Activated naive CD8-positive, alpha-beta T cell treated with anti-CD3 and anti-CD28 coated beads for 36 hours (primary cell): ENCODE measurements at regions not wholly inside any gene's neighbourhood (a gene's known extent, or its start where the extent isn't known, plus 50 kb on each side); places are given as distances from the start of the nearest gene placed in this dataset.
"Not testable (repeated sequence)": the region's sequence is repeated elsewhere in the genome, so short reads cannot be mapped to it uniquely, and the experiment has no call there.

Source experiments
- DNase-seq: peaks from one replicate; pipeline ENCODE4 v3.0.0; 2021
- H3K27ac Mint-ChIP-seq: one replicate; pipeline ENCODE4 v1.8.0; 2022; ENCODE audit warnings: mild to moderate bottlenecking, moderate library complexity, mixed read lengths
- H3K27me3 Mint-ChIP-seq: one replicate; pipeline ENCODE4 v1.8.0; 2022; ENCODE audit warnings: mild to moderate bottlenecking, mixed read lengths
- H3K36me3 Mint-ChIP-seq: one replicate; pipeline ENCODE4 v1.8.0; 2021; ENCODE audit warnings: mild to moderate bottlenecking, mixed read lengths
- H3K4me1 Mint-ChIP-seq: one replicate; pipeline ENCODE4 v1.8.0; 2021; ENCODE audit warnings: mixed read lengths
- H3K4me3 Mint-ChIP-seq: one replicate; pipeline ENCODE4 v1.8.0; 2022; ENCODE audit warnings: mild to moderate bottlenecking, moderate library complexity, mixed read lengths
- H3K9me3 Mint-ChIP-seq: one replicate; pipeline ENCODE4 v1.8.0; 2022; ENCODE audit warnings: mixed read lengths

DNA sequence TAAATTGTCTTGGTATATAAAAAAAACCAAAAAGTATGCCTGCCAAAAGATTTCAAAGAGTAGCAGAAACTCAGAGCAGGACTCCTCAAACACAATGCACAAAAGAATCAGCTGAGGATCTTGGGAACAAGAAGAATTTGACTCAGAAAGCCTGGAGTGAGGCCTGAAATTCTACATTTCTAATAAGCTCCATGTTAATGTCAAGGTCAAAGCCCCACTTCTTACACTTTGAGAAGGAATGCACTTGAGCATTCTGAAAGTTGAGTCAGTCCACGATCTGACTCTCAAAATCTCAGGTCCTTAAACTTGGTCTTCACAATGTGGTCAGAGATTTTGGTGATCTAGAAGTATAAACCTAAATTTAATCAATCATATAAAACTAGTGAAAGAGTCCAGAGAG, 910.0 kb upstream of the GBE1 start:
- Mint-ChIP-seq H3K4me3 (no peak overlapping the region), H3K27ac (no peak overlapping the region), H3K27me3 (no peaks in the 10 kb centered on the region), H3K9me3 (peaks cover 6% of the 10 kb centered on the region), H3K36me3 (no peaks in the 10 kb centered on the region), H3K4me1 (no peaks in the 10 kb centered on the region)
- no peak for DNase-seq

DNA sequence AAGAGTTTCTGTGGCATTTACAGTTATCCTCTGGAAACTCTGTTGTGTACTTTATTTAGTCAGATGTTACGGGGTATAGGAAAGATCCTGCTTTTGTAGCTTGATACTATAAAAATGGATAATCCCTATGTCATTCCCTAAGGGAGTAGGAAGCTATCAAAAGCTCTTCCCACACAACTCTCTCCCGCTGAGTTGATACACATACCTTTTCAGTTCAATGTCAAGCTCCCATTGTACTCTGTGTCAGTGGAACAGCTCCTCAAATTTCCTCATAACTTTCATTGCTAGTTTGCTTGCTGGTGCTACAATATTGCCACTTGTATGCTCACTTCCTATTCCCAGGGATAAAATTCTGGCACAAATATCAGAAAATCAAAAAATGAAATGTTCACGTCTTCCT, 893.3 kb upstream of the GBE1 start:
- H3K4me3 Mint-ChIP-seq, result no peak overlapping the region
- H3K27me3 Mint-ChIP-seq, result no peaks in the 10 kb centered on the region
- H3K4me1 Mint-ChIP-seq, result no peaks in the 10 kb centered on the region
- no peak for DNase-seq
- no peak overlapping the region for H3K27ac Mint-ChIP-seq
- H3K9me3 Mint-ChIP-seq, result no peaks in the 10 kb centered on the region
- H3K36me3 Mint-ChIP-seq, result no peaks in the 10 kb centered on the region

DNA sequence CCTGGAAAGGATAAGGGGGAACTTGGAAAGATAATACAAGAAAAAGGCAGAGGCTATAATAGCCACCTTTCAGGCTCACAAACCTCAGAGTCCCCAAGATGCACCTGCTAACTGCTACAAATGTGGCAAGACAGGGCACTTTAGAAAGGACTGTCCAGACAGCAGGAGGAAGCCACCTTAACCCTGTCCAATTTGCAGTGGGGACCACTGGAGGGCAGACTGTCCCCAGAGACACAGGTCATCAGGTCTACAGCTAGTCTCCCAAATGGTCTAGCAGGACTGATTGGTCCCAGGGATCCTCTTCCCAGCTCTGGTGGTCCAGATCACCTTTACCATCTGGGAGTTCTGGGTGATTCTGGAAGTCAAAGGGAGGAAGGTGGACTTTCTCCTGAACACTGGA, 882.5 kb upstream of the GBE1 start:
- H3K36me3 Mint-ChIP-seq, result no peaks in the 10 kb centered on the region
- no peaks in the 10 kb centered on the region for H3K27me3 Mint-ChIP-seq
- H3K27ac Mint-ChIP-seq, result no peak overlapping the region
- no peaks in the 10 kb centered on the region for H3K4me1 Mint-ChIP-seq
- no peak for DNase-seq
- peaks cover 4% of the 10 kb centered on the region for H3K9me3 Mint-ChIP-seq
- H3K4me3 Mint-ChIP-seq, result no peak overlapping the region

DNA sequence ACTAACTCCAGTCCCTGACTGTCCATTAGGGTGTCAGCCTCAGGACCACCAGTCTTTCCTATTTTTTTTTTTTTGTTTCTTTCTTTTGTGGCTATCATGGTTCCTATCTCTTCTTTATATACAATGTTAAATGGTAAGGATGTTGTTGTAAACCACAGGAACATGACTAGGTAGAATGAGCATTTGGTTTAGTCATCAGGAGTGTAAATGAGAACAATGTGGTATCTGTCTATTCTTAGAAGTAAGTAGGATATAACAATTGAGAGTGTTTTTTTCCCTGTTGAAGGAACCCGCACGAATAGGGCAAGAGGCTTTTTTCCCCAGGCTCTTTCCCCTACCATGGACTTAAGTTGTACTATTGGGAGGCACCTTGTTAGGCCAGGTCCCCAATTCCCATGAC, 880.3 kb upstream of the GBE1 start:
- no peaks in the 10 kb centered on the region for H3K27me3 Mint-ChIP-seq
- no peak overlapping the region for H3K27ac Mint-ChIP-seq
- no peak for DNase-seq
- no peak overlapping the region for H3K4me3 Mint-ChIP-seq
- H3K9me3 Mint-ChIP-seq, result peaks cover 4% of the 10 kb centered on the region
- no peaks in the 10 kb centered on the region for H3K4me1 Mint-ChIP-seq
- no peaks in the 10 kb centered on the region for H3K36me3 Mint-ChIP-seq

DNA sequence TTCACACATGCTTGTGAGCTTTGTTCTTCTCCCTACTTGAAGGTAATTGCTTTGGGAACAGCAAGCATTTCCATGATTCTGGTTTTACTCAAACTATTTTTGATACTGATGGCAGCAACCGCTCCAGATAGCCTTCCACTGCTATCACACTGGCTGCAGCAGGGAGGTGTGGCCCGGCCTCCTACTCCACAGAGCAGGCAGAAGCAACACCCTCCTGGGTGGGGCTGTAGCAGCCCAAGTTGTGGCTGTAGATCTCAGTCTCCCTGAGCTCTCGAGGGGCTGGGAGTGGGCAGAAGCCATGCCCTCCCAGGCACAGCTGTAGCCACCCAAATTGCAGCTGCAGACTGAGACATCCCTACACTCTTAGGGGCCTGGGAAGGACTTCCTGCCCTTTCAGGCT, 878.8 kb upstream of the GBE1 start:
- H3K4me1 Mint-ChIP-seq, result no peaks in the 10 kb centered on the region
- H3K36me3 Mint-ChIP-seq, result no peaks in the 10 kb centered on the region
- no peaks in the 10 kb centered on the region for H3K27me3 Mint-ChIP-seq
- H3K9me3 Mint-ChIP-seq, result peaks cover 8% of the 10 kb centered on the region
- no peak overlapping the region for H3K4me3 Mint-ChIP-seq
- no peak for DNase-seq
- no peak overlapping the region for H3K27ac Mint-ChIP-seq

DNA sequence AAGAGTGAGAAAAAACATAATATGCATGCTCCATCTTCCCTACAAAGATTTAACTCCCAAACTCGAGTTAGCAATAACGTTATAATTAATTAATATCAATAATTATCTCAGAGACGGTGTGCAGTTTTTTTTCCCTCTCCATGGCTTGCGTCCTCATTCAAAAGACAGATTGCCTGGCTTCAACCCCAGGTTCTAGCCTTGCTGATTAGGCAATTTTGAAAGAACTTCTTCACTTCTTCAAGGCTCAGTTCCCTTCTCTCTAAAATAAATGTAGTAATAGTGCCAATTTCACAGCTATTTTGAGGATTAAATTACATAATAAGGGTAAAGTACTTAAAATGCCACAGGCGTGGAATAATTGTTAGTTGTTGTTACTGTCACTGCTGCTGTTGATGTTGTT, 876.1 kb upstream of the GBE1 start:
- no peaks in the 10 kb centered on the region for H3K27me3 Mint-ChIP-seq
- H3K4me1 Mint-ChIP-seq, result no peaks in the 10 kb centered on the region
- no peak overlapping the region for H3K4me3 Mint-ChIP-seq
- H3K36me3 Mint-ChIP-seq, result no peaks in the 10 kb centered on the region
- H3K9me3 Mint-ChIP-seq, result peaks cover 8% of the 10 kb centered on the region
- no peak overlapping the region for H3K27ac Mint-ChIP-seq
- no peak for DNase-seq

DNA sequence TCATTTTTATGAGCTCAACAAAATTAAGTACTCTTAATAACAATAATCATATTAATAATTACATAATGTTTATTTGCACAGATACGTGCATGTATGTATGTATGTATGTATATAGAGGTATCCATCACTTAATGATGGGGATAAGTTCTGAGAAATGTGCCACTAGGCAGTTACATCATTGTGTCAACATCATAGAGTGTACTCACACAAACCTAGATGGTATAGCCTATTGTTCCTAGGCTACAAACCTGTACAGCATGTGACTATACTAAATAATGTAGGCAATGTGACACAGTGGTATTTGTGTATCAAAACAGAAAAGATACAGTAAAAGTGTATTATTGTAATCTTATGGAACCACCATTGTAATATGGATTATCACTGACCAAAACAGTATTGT, 874.7 kb upstream of the GBE1 start:
- no peak overlapping the region for H3K4me3 Mint-ChIP-seq
- H3K4me1 Mint-ChIP-seq, result no peaks in the 10 kb centered on the region
- no peaks in the 10 kb centered on the region for H3K27me3 Mint-ChIP-seq
- no peak for DNase-seq
- no peak overlapping the region for H3K27ac Mint-ChIP-seq
- H3K36me3 Mint-ChIP-seq, result no peaks in the 10 kb centered on the region
- peaks cover 5% of the 10 kb centered on the region for H3K9me3 Mint-ChIP-seq

DNA sequence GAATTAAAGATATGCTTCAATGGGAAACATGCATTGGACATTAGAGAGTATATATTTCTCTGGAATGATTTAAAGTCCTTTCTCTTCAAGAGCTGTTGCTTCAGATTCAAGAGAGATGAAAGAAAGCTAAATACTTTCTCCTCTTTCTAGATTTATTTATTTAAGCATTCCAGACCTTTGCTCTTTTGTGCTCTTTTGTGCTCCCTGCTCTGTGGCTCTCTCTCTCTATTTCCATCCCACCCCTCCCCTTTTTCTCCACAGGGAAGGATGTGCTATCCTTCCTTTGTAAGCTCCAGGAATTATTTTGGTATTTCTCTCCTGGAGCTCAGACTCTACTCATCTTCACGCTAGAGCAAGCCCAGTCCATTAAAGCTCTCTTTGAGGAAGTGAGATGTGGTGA, 871.9 kb upstream of the GBE1 start:
- Mint-ChIP-seq H3K4me1 (no peaks in the 10 kb centered on the region), H3K27me3 (no peaks in the 10 kb centered on the region), H3K36me3 (no peaks in the 10 kb centered on the region), H3K9me3 (peaks cover 11% of the 10 kb centered on the region), H3K4me3 (no peak overlapping the region), H3K27ac (no peak overlapping the region)
- DNase-seq, result no peak

DNA sequence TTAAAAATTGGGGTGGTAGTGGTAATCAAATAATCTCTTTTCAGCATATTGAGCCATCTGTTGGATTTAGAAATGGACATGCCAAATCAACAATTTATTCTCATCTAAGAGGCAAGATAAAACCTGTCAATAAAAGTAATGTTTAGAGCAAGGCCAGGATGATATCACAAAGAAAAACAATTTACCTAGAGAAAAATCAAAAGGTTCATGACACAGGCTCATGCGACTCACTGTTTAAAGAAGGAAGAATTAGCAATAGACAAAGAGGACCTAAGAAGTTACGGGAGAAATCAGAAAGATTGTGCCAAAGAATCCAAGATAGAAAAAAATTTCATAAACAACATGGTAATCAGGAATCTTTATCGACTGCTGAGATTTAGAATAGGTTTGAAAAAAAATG, 868.5 kb upstream of the GBE1 start:
- Mint-ChIP-seq H3K4me3 (no peak overlapping the region), H3K9me3 (peaks cover 11% of the 10 kb centered on the region), H3K27ac (no peak overlapping the region), H3K36me3 (no peaks in the 10 kb centered on the region), H3K27me3 (no peaks in the 10 kb centered on the region), H3K4me1 (no peaks in the 10 kb centered on the region)
- no peak for DNase-seq

DNA sequence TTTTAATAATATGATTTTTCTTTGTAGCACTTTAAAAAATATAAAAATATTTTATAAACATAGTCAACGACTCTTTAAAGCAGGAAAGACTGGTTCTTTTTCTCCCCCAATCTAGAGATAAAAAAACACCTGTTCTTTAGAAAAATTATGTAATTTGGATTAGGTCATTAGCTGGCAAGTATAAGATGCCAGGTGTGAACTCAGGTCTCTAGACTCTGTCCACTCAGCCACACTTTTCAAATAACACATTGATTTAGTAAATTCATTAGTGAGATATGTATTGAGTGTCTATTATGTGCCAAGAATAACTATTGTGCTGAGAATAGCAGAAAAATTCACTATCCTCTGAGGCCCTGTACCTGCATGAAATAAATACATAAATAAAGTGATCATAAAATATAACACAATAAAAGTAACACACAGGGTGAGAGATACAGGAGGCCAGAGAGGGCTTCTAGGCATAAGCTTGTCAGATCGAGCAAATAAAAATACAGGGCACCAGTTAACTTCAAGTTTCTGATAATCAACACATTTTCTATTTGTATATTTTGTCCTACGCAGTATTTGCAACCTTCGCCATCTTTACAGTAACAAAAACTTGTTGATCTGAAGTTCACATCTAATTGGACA, 867.1 kb upstream of the GBE1 start:
- Mint-ChIP-seq H3K27me3 (no peaks in the 10 kb centered on the region), H3K4me3 (no peak overlapping the region), H3K27ac (no peak overlapping the region), H3K4me1 (no peaks in the 10 kb centered on the region), H3K36me3 (no peaks in the 10 kb centered on the region), H3K9me3 (peaks cover 13% of the 10 kb centered on the region)
- no peak for DNase-seq

DNA sequence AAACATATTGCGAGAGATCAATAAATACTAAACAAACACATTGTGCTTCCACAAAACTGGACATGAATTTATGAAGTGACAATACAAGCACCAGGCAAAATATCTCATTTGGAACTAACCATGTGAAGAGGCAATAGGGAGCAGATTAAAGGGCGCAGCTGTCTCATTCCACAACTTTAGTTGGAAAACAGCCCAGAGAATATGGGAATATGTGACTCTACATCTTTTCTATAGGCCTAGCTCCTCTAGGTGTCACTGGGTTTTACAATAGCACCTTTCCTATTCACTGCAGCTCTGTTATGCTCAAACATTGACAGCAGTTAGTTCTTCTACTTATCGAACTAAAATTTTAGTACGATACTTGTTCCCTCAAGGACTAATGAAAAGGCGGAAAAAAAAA, 866.3 kb upstream of the GBE1 start:
- Mint-ChIP-seq H3K36me3 (no peaks in the 10 kb centered on the region), H3K27ac (no peak overlapping the region), H3K9me3 (peaks cover 14% of the 10 kb centered on the region), H3K4me3 (no peak overlapping the region), H3K4me1 (no peaks in the 10 kb centered on the region), H3K27me3 (no peaks in the 10 kb centered on the region)
- no peak for DNase-seq

DNA sequence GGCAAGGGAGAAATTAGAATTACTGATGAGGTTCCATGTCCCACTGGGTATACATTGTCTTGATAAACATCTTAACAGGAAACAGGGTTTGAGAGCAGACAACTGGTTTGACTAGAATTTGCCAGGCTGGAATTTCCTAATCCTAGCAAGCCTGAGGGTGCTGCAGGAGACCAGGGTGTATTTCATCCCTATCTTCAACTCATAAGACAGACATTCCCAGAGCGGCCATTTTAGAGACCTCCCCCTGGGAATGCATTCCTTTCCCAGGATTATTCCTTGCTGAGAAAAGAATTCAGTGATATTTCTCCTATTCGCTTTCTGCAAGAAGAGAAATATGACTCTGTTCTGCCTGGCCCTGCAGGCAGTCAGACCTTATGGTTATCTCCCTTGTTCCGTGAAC, 859.3 kb upstream of the GBE1 start:
- not testable (repeated sequence) for H3K27me3 Mint-ChIP-seq, H3K27ac Mint-ChIP-seq, H3K36me3 Mint-ChIP-seq, H3K4me3 Mint-ChIP-seq, DNase-seq, H3K4me1 Mint-ChIP-seq
- H3K9me3 Mint-ChIP-seq, result peaks cover 13% of the 10 kb centered on the region

DNA sequence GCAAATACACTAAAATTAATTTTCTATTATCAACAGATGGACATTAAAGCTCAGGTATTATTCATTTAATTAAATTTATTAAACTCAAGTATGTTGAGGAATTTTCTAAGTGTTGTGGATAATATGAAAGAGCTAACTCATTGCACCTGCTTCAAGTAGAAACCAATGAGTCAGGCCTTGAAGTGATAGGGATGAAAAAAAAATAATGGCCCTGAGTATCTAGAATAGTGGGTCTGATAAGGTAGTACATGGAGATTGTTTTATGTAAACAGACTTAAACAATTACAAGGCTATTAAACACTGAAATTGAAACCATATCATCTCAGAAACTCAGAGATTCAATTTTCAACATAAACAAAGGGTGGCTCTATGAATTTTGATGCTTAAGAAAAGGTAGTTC, 857.1 kb upstream of the GBE1 start:
- H3K36me3 Mint-ChIP-seq, result no peaks in the 10 kb centered on the region
- DNase-seq, result no peak
- H3K9me3 Mint-ChIP-seq, result peaks cover 13% of the 10 kb centered on the region
- no peaks in the 10 kb centered on the region for H3K27me3 Mint-ChIP-seq
- H3K4me1 Mint-ChIP-seq, result no peaks in the 10 kb centered on the region
- H3K4me3 Mint-ChIP-seq, result no peak overlapping the region
- H3K27ac Mint-ChIP-seq, result no peak overlapping the region

DNA sequence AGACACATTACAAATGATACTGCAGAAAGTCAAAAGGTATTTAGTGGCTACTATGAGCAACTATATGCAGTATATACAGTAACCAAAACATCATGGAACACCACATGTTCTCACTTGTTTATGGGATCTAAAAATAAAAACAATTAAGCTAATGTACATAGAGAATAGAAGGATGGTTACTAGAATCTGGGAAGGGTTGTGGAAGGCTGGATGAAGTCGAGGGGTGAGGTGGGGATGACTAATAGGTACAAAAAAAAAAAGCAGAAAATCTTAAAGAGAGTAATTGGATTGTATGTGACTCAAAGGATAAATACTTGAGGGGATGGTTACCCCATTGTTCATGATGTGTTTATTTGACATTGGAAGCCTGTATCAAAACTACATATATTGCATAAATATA, 848.8 kb upstream of the GBE1 start:
- Mint-ChIP-seq H3K27ac (no peak overlapping the region), H3K9me3 (peaks cover 9% of the 10 kb centered on the region), H3K36me3 (no peaks in the 10 kb centered on the region), H3K4me1 (no peaks in the 10 kb centered on the region), H3K4me3 (no peak overlapping the region), H3K27me3 (no peaks in the 10 kb centered on the region)
- no peak for DNase-seq

DNA sequence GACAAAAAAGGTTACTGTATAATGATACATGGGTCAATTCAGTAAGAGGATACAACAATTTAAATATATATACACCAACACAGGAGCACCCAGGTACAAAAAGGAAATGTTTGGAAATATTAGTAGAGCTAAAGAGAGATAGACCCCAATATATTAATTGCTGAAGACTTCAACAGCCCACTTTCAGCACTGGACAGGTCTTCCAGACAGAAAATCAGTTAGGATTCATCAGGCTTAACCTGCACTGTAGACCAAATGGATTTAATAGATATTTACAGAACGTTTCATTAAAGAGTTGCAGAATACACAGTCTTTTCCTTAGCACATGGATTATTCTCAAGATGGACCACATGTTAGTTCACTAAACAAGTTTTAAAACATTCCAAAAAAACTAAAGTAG, 845.9 kb upstream of the GBE1 start:
- H3K27ac Mint-ChIP-seq, result no peak overlapping the region
- DNase-seq, result no peak
- no peaks in the 10 kb centered on the region for H3K4me1 Mint-ChIP-seq
- peaks cover 7% of the 10 kb centered on the region for H3K9me3 Mint-ChIP-seq
- no peak overlapping the region for H3K4me3 Mint-ChIP-seq
- H3K36me3 Mint-ChIP-seq, result no peaks in the 10 kb centered on the region
- no peaks in the 10 kb centered on the region for H3K27me3 Mint-ChIP-seq

DNA sequence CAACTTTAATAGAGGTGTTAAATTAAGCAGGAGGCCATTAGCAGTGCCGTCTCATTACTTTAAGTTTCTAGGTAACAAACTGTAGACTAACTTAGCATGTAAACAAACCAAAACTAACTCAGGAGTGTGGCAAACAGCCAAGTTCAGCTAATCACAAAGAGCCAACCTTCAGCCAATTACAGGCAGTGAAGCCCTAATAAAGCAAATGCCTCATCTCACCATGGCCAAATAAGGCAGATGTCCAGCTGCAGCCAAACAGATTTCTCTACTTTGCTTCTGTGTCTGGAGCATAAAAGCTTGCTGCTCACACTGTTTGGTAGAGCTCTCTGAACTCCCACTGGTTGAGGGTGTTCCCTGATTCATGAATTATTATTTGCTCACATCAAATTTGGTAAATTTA, 835.4 kb upstream of the GBE1 start:
- H3K4me3 Mint-ChIP-seq, result no peak overlapping the region
- H3K9me3 Mint-ChIP-seq, result peaks cover 10% of the 10 kb centered on the region
- H3K27me3 Mint-ChIP-seq, result no peaks in the 10 kb centered on the region
- no peaks in the 10 kb centered on the region for H3K36me3 Mint-ChIP-seq
- no peak for DNase-seq
- H3K27ac Mint-ChIP-seq, result no peak overlapping the region
- no peaks in the 10 kb centered on the region for H3K4me1 Mint-ChIP-seq

DNA sequence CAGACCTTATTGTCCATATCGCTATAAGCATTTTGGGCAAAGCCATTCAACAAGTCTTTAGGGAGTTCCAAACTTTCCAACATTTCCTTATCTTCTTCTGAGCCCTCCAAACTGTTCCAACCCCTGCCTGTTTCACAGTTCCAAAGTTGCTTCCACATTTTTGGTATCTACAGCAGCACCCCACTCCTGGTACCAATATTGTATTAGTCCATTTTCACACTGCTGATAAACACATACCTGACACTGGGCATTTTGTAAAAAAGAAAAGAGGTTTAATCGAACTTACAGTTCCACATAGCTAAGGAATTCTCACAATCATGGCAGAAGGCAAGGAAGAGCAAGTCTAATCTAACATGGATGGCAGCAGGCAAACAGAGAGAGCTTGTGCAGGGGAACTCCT, 834.1 kb upstream of the GBE1 start:
- Mint-ChIP-seq H3K4me3 (no peak overlapping the region), H3K9me3 (peaks cover 10% of the 10 kb centered on the region), H3K27me3 (no peaks in the 10 kb centered on the region), H3K36me3 (no peaks in the 10 kb centered on the region), H3K4me1 (no peaks in the 10 kb centered on the region), H3K27ac (no peak overlapping the region)
- DNase-seq, result no peak
